Epidermal melanocyte (primary cell): ENCODE measurements at regions not wholly inside any gene's neighbourhood (a gene's known extent, or its start where the extent isn't known, plus 50 kb on each side); places are given as distances from the start of the nearest gene placed in this dataset.

Experiments
- DNase-seq: peaks from one replicate; pipeline ENCODE4 v3.0.0; 2011; ENCODE audit warnings: low spot score; ENCODE audit not compliant: insufficient read length

GRCh38 chr4:99712530-99712929, 54.9 kb upstream of the C4orf54 start:
- no peak for DNase-seq

GRCh38 chr4:99712099-99712498, 54.5 kb upstream of the C4orf54 start:
- no peak for DNase-seq

- DNase-seq = no peak
Measured at GRCh38 chr4:99711657-99712056, 54.0 kb upstream of the C4orf54 start.

GRCh38 chr4:99710681-99711345, 53.2 kb upstream of the C4orf54 start:
- no peak for DNase-seq

- DNase-seq = no peak
Measured at GRCh38 chr4:99710020-99710419, 52.4 kb upstream of the C4orf54 start.

- DNase-seq = no peak
Measured at GRCh38 chr4:99708551-99708950, 50.9 kb upstream of the C4orf54 start.
